Right lobe of liver (tissue), 4 donors: ENCODE measurements at regions not wholly inside any gene's neighbourhood (a gene's known extent, or its start where the extent isn't known, plus 50 kb on each side); places are given as distances from the start of the nearest gene placed in this dataset.

ENCODE experiments used
- POLR2A ChIP-seq: fragments of 450-650 bp; IDR thresholded peaks from one replicate; pipeline ENCODE4 v1.6.1; 2017; ENCODE audit warnings: antibody characterized with exemption, mild to moderate bottlenecking
- TF ChIP-seq, protein P1 (sequence below), 4 donors: fragments of 200-600 bp in 3 of 4; fragments of 450-650 bp in 1 of 4; IDR thresholded peaks; one replicate each; pipeline versions ENCODE4 v1.5.1 to v1.8.0; 2016 to 2022; ENCODE audit warnings: antibody characterized with exemption in 4 of 4, mild to moderate bottlenecking in 2 of 4
- donor health status: DM: no; HTN: no; CAD: no.
- donor health status: DM: no; HTN: no; CAD: no.
- donor health status: DM: no; HTN: yes; CAD: no.

DNA sequence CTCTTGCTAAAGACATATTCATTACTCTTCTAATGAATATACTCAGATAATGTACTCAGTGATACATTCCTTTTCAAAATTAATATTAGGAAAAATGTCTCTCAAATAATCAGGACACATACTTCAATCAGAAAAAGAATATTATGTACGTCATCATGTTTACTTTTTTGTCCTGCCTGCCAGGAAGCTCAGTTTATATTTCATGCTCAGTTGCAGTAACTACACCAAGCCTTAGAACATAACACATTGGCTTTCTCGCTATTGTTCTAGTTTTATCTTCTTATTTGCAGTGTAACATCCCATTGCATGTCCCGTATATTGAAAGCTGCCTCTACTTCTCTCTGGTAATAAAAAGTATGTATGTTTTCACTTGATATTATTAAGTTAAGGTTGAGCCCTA, 181.5 kb upstream of the LPP start:
- no peak for TF ChIP-seq POLR2A
- TF ChIP-seq, protein P1, sequence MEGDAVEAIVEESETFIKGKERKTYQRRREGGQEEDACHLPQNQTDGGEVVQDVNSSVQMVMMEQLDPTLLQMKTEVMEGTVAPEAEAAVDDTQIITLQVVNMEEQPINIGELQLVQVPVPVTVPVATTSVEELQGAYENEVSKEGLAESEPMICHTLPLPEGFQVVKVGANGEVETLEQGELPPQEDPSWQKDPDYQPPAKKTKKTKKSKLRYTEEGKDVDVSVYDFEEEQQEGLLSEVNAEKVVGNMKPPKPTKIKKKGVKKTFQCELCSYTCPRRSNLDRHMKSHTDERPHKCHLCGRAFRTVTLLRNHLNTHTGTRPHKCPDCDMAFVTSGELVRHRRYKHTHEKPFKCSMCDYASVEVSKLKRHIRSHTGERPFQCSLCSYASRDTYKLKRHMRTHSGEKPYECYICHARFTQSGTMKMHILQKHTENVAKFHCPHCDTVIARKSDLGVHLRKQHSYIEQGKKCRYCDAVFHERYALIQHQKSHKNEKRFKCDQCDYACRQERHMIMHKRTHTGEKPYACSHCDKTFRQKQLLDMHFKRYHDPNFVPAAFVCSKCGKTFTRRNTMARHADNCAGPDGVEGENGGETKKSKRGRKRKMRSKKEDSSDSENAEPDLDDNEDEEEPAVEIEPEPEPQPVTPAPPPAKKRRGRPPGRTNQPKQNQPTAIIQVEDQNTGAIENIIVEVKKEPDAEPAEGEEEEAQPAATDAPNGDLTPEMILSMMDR (IDR thresholded peaks at IDR 0.05) = no peak
